NCI-H1105 treated with DMSO at 0.1 percent for 48 hours (cell line): ENCODE measurements at regions not wholly inside any gene's neighbourhood (a gene's known extent, or its start where the extent isn't known, plus 50 kb on each side); places are given as distances from the start of the nearest gene placed in this dataset.
"Not testable (repeated sequence)": the region's sequence is repeated elsewhere in the genome, so short reads cannot be mapped to it uniquely, and the experiment has no call there.

Source experiments
- DNase-seq: peaks from one replicate; lab custom pipeline; 2025; lab: John Stamatoyannopoulos, UW

- DNase-seq, result not testable (repeated sequence)
Observed at GRCh38 chr4:86527713-86528112, 66.4 kb upstream of the PTPN13 start.

- DNase-seq, result no peak
Observed at GRCh38 chr4:86529436-86529835, 64.7 kb upstream of the PTPN13 start.

- DNase-seq, result no peak
Observed at GRCh38 chr4:86530183-86530582, 63.9 kb upstream of the PTPN13 start.

GRCh38 chr4:86531440-86531839 lies 62.7 kb upstream of the PTPN13 start:
- DNase-seq, result no peak

GRCh38 chr4:86532851-86533250 lies 61.3 kb upstream of the PTPN13 start:
- no peak for DNase-seq

GRCh38 chr4:86536151-86536550 lies 58.0 kb upstream of the PTPN13 start:
- no peak for DNase-seq

GRCh38 chr4:86542319-86543027 lies 51.6 kb upstream of the PTPN13 start:
- no peak for DNase-seq

- no peak for DNase-seq
Observed at GRCh38 chr4:86543080-86543479, 51.0 kb upstream of the PTPN13 start.

GRCh38 chr4:86543560-86544309 lies 50.4 kb upstream of the PTPN13 start:
- DNase-seq, result no peak

GRCh38 chr4:86544310-86544966 lies 49.7 kb upstream of the PTPN13 start:
- DNase-seq, result no peak
